GM12878 (cell line): ENCODE measurements at regions not wholly inside any gene's neighbourhood (a gene's known extent, or its start where the extent isn't known, plus 50 kb on each side); places are given as distances from the start of the nearest gene placed in this dataset.

Experiments used
- BHLHE40 ChIP-seq, 2 experiments: fragments of 450-650 bp in 1 of 2; IDR thresholded peaks; 2 replicates each; pipeline ENCODE4 v1.6.1; 2011 to 2017; ENCODE audit warnings: low read depth in 2 of 2, borderline replicate concordance in 1 of 2, improper control_type of control experiment in 1 of 2, low read length in 1 of 2, mild to moderate bottlenecking in 1 of 2
- CEBPZ ChIP-seq: fragments of 150-350 bp; IDR thresholded peaks from 2 replicates; pipeline ENCODE4 v1.6.1; 2016; ENCODE audit warnings: low read depth, low read length
- CTCF ChIP-seq, 3 experiments: IDR thresholded peaks in 2 of 3; conservative IDR thresholded peaks in 1 of 3; 2 replicates each; pipeline ENCODE4 v1.5.1; 2011; ENCODE audit warnings: low read depth in 3 of 3, low read length in 3 of 3, mild to moderate bottlenecking in 3 of 3, control low read depth in 2 of 3, moderate library complexity in 2 of 3, inconsistent platforms in 1 of 3, mixed read lengths in 1 of 3; ENCODE audit not compliant: control insufficient read depth in 2 of 3, insufficient read depth in 1 of 3; ENCODE audit errors: extremely low read depth in 1 of 3
- EGR1 ChIP-seq, 2 experiments: IDR thresholded peaks; 1 replicate in 1 of 2; 2 replicates in 1 of 2; pipeline ENCODE4 v1.6.1; 2011 to 2012; ENCODE audit warnings: low read depth in 2 of 2, low read length in 2 of 2, borderline replicate concordance in 1 of 2, mild to moderate bottlenecking in 1 of 2, moderate library complexity in 1 of 2
- ELK1 ChIP-seq: IDR thresholded peaks from 2 replicates; pipeline ENCODE4 v1.6.1; 2012; ENCODE audit warnings: low read depth, low read length, improper control_type of control experiment
- GABPA ChIP-seq: IDR thresholded peaks from 2 replicates; pipeline ENCODE4 v1.6.1; 2014; ENCODE audit warnings: antibody characterized with exemption, low read depth, mild to moderate bottlenecking, inconsistent platforms
- PML ChIP-seq: IDR thresholded peaks from 2 replicates; pipeline ENCODE4 v1.6.1; 2012; ENCODE audit warnings: low read length, inconsistent platforms

- TF ChIP-seq CTCF (IDR thresholded peaks at IDR 0.05 in 2 of 3, conservative IDR thresholded peaks at IDR 0.05 in 1 of 3; ENCODE audit: control insufficient read depth in 2 of 3, extremely low read depth in 1 of 3, insufficient read depth in 1 of 3, low read depth in 3 of 3, low read length in 3 of 3) (no peak), EGR1 (IDR thresholded peaks at IDR 0.05; ENCODE audit: borderline replicate concordance in 1 of 2, low read depth in 2 of 2, low read length in 2 of 2) (no peak), PML (no peak), CEBPZ (no peak), ELK1 (no peak), GABPA (no peak), BHLHE40 (IDR thresholded peaks at IDR 0.05; ENCODE audit: borderline replicate concordance in 1 of 2, low read depth in 2 of 2, low read length in 1 of 2) (no peak)
Observed at GRCh38 chr12:131425112-131426075, 285.5 kb upstream of the SFSWAP start.
